Peyer's patch (tissue), 4 donors: ENCODE measurements at regions not wholly inside any gene's neighbourhood (a gene's known extent, or its start where the extent isn't known, plus 50 kb on each side); places are given as distances from the start of the nearest gene placed in this dataset.

Source experiments
- POLR2A ChIP-seq, 2 donors: fragments of 450-650 bp; IDR thresholded peaks; one replicate each; pipeline ENCODE4 v1.5.1; 2017; ENCODE audit warnings: antibody characterized with exemption in 2 of 2, mild to moderate bottlenecking in 2 of 2, moderate library complexity in 2 of 2
- TF ChIP-seq, protein P1 (sequence below), 6 experiments: fragments of 450-650 bp in 4 of 6; fragments of 200-600 bp in 2 of 6; sonication (generic) in 1 of 6; IDR thresholded peaks; one replicate each; pipeline ENCODE4 v1.5.1; 2017 to 2019; ENCODE audit warnings: antibody characterized with exemption in 6 of 6, mild to moderate bottlenecking in 3 of 6, moderate library complexity in 1 of 6

DNA sequence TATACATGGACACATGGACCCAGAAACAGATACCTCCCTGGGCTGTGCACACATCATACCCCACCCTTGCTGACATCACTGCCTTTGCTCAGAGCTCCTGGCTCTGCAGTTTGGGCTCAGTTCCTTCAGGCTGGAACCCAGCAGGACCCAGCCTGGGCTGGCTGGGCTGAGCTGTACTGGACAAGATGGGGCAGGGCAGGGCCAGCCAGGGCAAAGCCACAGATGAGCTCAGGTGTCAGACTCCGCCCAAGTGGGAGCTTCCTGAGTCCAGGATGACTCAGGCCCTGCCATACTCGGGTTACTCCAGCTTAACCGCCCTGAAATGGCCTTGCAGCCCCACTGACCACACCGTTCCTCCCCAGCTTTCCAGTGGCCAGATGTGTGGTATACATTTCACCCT is 284.9 kb downstream of the OSR1 start:
- TF ChIP-seq POLR2A (IDR thresholded peaks at IDR 0.05), result no peak
- TF ChIP-seq, protein P1, sequence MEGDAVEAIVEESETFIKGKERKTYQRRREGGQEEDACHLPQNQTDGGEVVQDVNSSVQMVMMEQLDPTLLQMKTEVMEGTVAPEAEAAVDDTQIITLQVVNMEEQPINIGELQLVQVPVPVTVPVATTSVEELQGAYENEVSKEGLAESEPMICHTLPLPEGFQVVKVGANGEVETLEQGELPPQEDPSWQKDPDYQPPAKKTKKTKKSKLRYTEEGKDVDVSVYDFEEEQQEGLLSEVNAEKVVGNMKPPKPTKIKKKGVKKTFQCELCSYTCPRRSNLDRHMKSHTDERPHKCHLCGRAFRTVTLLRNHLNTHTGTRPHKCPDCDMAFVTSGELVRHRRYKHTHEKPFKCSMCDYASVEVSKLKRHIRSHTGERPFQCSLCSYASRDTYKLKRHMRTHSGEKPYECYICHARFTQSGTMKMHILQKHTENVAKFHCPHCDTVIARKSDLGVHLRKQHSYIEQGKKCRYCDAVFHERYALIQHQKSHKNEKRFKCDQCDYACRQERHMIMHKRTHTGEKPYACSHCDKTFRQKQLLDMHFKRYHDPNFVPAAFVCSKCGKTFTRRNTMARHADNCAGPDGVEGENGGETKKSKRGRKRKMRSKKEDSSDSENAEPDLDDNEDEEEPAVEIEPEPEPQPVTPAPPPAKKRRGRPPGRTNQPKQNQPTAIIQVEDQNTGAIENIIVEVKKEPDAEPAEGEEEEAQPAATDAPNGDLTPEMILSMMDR (IDR thresholded peaks at IDR 0.05), result no peak
